Left lobe of liver (tissue), 2 donors: ENCODE measurements at regions not wholly inside any gene's neighbourhood (a gene's known extent, or its start where the extent isn't known, plus 50 kb on each side); places are given as distances from the start of the nearest gene placed in this dataset.
A peak's percentile ranks its signal among the peaks of the same experiment; 100 is the strongest.
"Not testable (repeated sequence)": the region's sequence is repeated elsewhere in the genome, so short reads cannot be mapped to it uniquely, and the experiment has no call there.

ENCODE experiments used
- ATAC-seq: fragments of 200-7000 bp; cut with Tn5 transposase; one replicate; pipeline ENCODE4 v1.9.1; 2020; ENCODE audit warnings: mild to moderate bottlenecking, moderate library complexity
- DNase-seq: peaks from one replicate; pipeline ENCODE4 v3.0.0-alpha.2; 2020; ENCODE audit warnings: low spot score
- donor health status: DM: no; HTN: no; CAD: no; lungs with moderate emphysema.
- donor health status: DM: no; HTN: yes; CAD: no.

DNA sequence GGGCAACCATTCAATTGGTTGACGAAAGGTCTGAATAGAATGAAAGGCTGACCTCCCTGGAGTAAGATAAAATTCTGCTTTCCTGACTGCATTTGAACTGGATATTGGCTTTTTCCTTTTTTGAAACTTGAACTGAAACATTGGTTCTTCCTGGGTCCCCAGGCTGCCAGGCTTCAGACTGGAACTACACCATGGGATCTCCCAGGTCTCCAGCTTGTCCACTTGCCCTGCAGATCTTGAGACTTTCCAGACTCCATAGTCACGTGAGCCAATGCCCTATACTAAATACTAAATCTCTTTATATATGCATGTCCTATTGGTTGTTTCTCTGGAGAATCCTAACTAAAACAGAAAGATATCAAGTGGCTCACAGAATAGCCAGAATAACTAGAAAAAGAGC lies 118.7 kb upstream of the KRR1 start:
- DNase-seq (no peak), ATAC-seq (no peak)

DNA sequence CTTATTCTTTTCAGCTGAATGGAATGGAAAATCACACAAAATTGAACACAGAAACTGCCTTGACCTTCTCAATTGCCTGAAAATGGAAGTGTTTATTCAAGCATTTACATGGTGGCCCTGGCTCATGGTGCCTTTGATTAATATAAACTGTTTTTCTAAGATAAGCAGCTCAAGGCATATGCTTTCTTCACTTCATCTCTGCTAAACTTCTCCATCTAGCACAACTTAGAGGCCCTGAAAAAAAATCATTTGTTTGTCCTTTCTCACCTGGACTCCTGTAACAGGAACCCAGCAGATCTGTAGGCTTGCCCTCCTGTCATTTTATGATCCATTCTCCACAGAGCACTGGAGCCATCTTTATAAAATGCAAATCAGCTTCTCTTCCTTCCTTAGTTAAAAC lies 117.5 kb upstream of the KRR1 start:
- DNase-seq (no peak), ATAC-seq (no peak)

DNA sequence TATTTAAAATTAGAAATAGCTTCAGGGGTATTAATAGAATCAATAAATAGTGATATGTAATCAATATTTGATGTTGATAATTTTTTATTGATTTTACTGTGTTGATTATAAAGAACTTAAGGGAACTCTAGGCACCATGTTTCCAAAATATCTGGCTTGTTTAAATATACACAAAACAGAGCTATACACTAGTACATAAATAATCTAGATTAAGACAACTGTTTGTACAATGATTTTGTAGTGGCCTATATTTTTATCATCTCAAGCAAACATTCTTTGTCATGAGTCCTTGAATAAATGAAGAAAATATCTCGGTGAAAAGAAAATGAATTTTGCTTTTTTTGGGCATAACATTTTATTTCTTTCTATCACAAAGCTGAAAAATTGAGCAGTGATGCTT lies 117.1 kb upstream of the KRR1 start:
- ATAC-seq (no peak), DNase-seq (no peak)

DNA sequence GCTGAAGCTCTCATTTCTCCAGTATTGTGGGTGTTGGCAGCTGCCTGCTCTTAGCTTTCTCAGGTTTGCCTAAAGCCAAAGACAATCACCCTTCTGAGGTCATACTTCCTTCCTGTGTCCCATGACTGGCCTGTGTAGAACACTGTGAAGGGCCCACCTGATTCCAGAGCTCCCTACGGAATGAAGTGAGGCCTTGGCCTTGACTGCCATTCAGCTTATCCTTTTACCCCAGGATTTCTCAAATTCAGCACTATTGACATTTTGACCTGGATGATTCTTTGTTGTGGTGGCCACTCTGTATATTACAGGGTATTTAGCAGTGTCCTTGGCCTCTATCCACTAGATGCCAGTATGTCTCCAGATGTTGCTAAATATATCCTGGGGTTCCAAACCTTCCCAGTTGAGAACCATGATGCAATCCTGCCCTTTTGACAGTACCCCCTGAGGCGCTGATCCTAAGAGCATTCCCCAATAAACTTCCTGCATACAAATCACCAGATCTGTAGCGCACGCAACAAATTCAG lies 112.3 kb upstream of the KRR1 start:
- no peak for DNase-seq

DNA sequence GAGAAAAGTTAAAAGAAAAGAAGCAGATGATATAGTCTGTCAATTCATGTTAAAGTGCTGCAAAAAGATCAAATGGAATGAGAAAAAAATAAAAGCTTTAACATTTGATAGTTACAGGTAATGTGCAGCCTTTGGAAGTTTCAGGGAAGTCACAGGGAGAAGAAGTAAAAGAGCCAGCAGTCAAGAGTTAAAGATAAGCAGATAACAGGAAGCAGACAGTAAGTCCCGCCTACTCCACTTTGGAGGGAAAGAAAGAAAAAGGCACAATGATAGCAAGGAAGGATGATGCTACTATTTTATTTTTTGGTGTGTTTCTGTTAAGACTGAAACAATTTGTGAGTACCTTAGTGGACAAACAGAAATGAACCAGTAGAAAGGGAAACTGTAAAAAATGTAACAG lies 111.1 kb upstream of the KRR1 start:
- DNase-seq, result no peak
- ATAC-seq, result no peak

More for the DNA sequence above, 112.3 kb upstream of the KRR1 start:
- peak; percentile 96 for ATAC-seq

DNA sequence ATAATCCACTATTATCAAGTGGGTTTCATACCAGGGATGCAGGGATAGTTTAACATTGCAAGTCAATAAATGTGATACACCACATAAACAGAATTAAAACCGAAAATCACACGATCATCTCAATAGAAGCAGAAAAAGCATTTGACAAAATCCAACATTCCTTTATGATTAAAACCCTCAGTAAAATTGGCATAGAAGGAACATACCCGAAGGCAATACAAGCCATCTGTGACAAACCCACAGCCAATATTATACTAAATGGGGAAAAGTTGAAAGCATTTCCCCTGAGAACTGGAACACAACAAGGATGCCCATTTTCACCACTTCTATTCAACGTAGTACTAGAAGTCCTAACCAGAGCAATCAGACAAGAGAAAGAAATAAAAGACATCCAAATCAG lies 103.0 kb upstream of the KRR1 start:
- ATAC-seq, DNase-seq: not testable (repeated sequence)

DNA sequence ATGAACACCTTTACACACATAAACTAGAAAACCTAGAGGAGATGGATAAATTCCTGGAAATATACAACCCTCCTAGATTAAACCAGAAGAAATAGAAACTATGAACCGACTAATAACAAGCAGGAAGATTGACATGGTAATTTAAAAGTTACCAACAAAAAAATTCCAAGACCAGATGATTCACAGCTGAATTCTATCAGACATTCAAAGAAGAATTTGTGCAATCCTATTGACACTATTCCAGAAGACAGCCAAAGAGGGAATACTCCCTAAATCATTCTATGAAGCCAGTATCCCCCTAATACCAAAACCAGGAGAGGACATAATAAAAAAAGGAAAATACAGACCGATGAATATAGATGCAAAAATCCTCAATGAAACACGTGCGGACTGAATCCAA lies 102.6 kb upstream of the KRR1 start:
- DNase-seq (no peak), ATAC-seq (no peak)

DNA sequence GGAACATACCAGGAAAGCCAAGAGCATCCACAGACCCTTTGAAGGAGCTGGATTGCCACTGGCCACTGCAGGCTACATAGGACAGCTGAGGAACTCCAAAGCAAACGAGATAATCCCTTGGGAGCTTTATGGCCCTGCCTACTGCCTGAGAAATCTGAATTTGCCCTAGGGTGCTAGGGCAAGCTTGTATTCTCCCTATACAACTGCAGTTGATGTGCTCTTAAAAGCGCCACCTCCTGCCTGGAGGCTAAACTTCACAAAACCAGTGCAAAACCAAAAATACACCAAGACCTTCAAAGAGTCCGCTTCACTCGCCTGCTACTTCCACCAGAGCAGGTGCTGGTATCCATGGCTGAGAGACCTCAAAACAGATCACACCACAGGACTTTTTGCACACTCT lies 99.6 kb upstream of the KRR1 start:
- ATAC-seq, result no peak
- no peak for DNase-seq

DNA sequence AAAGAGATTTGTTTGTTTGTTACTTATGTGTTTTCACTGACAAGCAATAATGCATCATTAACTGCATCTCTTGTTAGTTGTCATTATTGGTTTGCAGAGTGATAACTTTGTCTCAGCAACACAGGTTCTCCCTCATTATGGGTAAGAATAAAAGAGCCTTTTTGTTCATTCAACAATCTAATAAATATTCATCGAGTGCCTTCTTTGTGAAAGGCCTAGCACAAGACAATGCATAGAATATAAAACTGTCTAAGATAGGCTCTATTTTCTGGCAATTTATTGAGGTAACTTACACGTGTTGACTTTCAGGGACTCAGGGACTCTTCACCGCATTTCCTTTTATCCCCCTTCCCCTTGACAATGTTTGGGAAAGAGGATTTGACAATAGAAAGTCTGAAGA lies 95.5 kb upstream of the KRR1 start:
- ATAC-seq, result no peak
- no peak for DNase-seq

DNA sequence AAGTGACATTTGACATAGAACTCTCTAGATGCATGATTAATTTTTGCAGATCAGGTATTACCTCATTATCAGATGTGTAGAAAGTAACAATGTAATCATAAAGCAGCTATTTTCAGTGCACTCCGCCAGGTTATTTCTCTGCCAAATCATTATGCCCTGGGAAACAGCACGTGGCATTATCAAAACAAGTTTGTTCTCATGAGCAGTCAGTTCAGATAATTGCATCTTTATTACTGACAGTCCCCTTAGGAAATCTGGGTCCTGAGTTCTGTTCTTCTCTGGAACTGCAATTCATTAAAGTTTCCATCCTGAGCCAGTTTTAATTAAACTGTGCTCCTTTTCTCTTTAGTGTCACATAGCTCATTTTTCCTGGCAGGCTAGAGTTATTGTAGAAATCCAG lies 94.7 kb upstream of the KRR1 start:
- ATAC-seq (no peak), DNase-seq (no peak)

DNA sequence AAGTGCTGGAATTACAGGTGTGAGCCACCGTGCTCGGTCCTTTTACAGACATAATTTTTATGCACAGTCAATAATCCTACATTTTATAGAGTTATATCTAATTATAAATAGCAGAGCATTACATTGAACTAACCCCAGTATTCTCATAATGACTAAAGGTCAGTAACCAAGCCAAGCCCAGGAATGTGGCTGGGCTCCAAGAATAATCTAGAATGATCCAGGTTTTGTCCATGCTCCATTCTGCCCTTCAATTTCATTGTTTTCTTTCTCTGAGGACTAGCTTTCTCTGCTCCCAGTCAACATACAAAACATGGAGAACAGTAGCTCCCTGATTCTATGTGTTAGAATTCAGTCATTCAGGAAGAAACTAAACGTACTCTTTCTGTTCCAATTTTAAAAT lies 92.1 kb upstream of the KRR1 start:
- DNase-seq (no peak), ATAC-seq (peak; percentile 70)

DNA sequence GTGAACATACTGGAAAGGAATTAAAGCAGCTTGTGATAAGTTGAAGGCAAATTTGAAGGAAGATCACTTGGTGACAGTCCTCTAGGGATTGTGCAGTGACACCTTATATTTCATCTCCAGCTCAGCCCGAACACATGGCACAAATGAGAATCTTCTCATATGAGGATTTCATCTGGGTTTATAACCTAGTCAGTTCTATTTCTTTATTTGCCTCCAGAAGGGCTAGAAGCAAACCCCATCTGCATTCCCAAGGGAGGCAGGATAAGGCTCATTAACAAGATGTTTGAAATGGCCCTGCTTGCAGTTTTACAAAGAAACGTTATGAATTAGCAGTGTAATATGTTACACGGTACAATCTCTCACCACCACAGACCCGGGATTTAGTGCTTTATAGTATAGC lies 90.7 kb upstream of the KRR1 start:
- ATAC-seq (no peak), DNase-seq (no peak)

DNA sequence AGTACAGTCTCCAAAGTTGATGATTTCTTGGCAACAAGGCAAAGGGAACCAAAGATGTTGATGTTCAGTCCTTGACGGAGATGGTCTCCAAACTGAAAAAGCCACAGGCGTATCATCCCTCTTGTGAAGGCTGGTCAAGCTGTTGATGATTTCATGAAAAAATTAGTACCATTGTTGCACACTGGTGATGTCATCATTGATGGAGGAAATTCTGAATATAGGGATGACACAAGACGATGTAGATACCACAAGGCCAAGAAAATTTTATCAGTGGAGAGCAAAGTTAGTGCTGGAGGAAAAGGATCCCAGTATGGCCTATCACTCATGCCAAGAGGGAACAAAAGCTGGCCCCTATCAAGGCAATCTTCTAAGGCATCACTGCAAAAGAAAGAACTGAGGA lies 88.7 kb upstream of the KRR1 start:
- ATAC-seq (no peak), DNase-seq (no peak)

DNA sequence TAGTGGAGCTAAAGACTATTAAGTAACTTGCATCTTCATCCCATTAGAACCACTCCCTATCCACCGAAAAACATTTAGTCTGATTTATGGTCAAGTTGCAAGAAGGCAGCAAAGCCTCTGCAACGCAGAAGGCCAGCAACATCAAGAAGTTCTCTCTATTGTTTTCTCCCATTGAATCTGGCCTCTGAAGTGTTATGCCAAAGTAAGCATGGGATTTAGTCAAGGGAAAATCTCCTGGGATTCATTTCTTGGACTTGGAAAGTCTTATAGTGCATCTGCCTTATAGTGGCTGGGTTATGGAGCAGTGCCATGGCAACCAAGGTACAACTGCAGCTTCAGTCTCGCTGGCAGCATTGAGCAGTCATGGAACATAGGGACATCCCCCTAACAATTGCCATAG lies 87.7 kb upstream of the KRR1 start:
- no peak for ATAC-seq
- no peak for DNase-seq

DNA sequence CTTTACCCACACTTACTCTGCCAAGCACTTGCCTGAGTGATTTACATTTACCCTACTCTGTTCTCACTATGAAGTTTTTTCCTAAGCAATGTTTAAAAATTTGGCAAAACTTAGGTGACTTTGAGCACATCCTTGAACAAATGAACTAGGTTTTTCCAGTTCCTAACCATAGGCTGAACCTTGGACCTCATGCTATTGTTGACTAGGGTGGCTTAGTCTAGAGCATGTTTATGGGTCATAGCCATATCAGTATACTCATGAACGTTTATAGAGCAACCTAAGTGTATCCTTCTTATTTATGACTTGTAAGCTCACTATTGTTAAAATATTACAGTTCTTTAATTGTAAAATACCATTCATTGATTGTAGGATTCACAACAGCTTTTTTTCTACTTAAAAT lies 85.0 kb upstream of the KRR1 start:
- no peak for DNase-seq
- ATAC-seq, result no peak

DNA sequence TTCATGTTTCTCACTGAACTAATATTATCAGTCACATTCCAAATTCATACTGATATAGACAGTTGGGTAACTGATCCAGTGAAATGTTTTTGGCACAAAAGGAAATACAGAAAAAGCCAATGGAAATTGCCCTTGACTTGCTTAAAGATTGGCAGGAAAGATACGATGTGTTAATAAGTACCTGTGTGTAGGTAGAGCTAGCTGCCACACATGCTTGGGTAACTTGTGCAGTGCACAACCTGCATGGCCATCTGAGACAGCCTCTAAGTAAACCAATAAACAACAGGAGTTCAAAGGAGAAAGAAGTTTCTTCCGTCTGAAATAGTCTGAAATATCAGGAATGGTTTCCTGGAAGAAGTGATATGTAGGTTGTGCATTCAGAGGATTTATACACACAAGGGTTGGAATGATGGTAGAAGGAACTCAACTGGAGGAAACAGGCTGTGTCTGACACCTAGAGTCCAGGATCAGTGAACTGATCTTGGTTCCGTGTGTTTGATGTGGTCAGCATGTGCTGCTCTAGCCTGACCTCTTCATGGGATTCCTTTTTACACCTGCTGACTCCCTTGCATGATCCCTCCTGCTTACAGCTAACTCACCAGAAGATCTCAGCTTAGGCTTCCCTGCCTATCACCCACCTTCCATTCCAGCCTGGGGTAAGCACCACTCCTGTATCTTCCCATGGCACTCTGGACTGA lies 81.4 kb upstream of the KRR1 start:
- ATAC-seq (no peak), DNase-seq (no peak)

DNA sequence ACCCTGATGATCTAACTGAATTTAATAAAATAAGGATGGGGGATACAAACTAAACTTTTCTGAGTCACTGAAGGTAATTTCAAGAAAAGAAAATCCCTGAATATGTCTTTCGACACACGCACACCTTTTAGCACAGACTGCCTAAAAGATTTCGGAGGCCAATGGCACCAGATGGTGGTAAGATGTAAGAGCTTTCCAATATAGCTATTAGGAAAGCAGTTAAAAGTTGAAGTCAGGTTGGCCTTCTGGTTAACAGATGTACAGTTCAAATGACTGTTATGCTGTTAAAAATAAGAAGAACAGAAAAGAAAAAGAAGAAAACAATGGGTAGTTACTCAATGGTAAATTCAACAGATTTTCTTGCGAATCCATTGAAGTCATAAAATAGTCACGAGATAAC lies 80.7 kb upstream of the KRR1 start:
- DNase-seq, result no peak
- ATAC-seq, result no peak

DNA sequence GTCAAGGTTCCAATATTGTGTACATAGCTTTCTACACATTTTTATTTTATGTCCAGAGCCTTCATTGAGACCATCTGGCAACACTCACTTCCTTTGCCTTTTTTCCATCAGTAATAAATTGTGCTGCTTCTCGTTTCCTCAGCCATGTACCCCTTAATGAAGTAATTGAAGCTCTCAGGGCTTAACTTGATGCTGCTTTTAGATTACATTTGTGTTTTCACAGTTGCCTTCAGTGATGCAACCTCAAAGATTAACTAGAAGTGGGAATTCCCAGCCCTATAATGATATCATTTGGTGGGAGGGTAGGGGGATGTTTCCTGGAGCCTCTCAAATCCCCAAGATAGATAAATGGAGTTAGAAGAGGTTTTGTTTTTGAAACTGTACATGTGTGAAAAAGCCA lies 80.2 kb upstream of the KRR1 start:
- ATAC-seq (no peak), DNase-seq (no peak)

DNA sequence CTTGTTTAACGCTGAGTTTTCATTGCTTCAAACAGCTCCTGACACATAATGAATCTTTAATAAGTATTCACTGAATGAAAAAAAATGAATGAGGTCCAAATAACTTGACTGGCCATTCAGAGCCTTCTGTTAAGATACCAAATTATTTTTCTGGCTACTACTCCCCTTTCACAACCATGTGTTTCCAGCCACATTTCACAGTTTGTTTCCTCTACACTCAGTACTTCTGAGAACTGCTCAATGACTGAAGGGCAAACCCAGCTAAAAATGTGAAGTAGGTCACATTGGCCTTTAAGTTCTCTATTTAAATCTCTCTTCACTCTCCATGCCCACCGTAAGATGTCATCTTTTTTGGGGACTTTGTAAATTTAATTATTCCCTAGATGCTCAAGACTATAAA lies 78.4 kb upstream of the KRR1 start:
- no peak for ATAC-seq
- no peak for DNase-seq

DNA sequence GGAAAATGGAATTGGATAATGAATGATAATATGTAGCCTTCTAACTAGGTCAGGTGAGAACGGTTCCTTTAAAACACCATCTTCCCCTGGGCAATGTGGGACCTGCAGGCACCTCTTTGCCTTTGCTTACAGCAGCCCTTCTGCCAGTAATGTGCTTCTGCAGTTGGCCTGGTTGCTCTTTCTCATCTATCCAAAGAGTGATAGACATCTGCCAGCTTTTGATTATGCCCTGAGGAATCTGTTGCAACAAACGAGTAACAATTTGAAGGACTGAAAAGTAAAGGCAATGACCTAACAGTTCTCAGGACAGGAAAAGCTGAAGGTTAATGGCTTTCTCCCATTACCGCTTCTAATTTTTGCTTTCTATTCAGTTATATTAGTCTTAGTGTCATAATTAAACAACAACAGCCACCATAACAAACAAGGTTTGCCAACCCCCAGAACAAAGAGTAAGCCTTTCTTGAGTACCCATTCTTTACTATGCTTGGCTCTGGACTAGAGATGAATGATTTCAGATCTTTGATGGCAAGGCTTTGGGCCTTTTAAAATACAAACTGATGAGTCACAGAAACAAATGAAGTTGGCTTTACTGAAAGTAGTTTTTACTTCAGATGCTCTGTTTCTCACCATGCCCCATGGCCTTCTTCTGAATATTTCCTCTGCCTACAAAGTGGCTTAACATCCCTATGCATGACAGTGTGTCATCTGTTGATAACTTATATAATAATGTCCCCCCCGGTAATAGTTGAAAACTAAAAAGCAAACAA lies 76.1 kb upstream of the KRR1 start:
- ATAC-seq, result no peak
- no peak for DNase-seq

DNA sequence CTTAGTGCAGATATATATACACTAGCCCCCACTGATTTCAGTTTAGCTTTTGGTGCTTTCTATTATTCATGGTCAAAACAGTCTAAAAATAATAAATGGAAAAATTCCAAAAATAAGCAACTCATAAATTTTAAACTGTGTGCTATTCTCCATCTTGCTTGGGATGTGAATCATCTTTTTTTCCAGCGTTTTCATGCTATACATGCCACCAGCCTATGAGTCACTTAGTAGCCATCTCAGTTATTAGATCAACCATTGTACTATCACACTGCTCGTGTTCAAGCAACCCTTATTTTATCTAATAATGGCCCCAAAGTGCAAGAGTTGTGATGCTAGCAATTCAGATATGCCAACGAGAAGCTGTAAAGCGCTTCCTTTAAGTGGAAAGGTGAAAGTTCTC lies 73.9 kb upstream of the KRR1 start:
- ATAC-seq (no peak), DNase-seq (no peak)

DNA sequence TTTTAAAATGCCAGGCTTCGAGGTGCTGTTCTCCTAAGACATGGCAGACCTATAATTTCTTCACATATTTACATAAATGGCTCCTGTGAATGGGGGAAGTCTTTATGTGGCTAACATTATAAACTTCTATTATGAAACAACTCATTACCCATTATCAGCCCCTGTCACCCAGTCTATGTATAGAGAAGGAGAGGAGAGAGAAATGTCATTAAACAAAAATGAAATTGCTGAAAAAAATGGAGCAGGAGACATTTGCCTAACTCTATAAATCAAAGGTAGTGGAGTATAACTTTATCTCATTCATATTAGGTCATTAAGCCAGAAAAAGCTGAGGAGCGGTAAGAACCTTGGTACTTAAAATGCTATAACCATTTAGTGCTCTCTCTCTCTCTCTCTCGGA lies 71.9 kb upstream of the KRR1 start:
- DNase-seq (no peak), ATAC-seq (no peak)

DNA sequence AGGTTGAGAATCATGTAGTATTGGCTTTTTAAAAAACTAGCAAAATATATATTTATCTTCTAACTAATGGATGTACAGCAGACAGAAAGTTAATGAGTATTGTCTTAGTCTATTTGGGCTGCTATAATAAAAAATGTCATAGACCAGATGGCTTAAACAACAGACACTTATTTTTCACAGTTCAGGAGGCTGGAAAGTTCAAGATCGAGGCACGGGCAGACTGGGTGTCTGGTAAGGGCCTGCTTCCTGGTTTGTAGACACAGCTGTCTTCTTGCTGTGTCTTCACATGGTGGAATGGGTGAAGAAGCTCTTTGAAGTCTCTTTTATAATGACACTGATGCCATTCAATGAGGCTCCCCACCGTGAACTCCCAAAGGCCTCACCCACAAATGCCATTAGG lies 70.1 kb upstream of the KRR1 start:
- no peak for ATAC-seq

More for the DNA sequence above, 70.1 kb upstream of the KRR1 start:
- DNase-seq, result no peak
